ENCODE measurements at regions not wholly inside any gene's neighbourhood (a gene's known extent, or its start where the extent isn't known, plus 50 kb on each side); places are given as distances from the start of the nearest gene placed in this dataset.

DNA sequence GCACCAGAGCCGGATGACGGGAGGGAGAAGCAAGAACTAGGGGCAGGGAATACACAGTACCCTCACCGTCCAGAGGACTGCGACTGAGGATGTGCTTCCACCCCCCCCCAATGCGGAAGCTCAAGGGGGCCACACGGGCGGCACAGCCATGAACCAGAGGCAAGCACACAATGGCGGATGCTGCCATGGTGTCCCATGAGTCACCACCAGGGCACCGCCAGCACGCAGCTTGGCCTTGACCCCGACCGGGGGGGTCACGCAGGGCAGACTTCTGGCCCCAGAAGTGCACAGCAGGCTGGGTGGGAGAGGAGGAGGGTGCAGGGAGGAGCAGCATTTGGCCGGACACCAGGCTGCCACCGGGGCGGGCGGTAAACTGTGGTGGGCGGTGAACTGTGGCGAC is 83.5 kb upstream of the ZNF254 start:
- no peaks in the 10 kb centered on the region for H3K36me3 Mint-ChIP-seq (ENCODE audit: insufficient read depth, unreplicated experiment)
- H3K36me3 ChIP-seq (ENCODE audit: control insufficient read depth, insufficient read depth, low read length) = no peaks in the 10 kb centered on the region
- ChIA-PET POLR2A (no interaction called here), CTCF (no interaction called here)
- H3K4me3 ChIP-seq (ENCODE audit: low read depth, low read length) = no peak overlapping the region
- H3K27ac Mint-ChIP-seq (ENCODE audit: unreplicated experiment) = no peak overlapping the region
- no peak overlapping the region for H3K4me3 Mint-ChIP-seq (ENCODE audit: unreplicated experiment)
- intact Hi-C loops (cut with micrococcal nuclease; ENCODE audit: unreplicated experiment) = no loop called here
- TF ChIP-seq, protein P1, sequence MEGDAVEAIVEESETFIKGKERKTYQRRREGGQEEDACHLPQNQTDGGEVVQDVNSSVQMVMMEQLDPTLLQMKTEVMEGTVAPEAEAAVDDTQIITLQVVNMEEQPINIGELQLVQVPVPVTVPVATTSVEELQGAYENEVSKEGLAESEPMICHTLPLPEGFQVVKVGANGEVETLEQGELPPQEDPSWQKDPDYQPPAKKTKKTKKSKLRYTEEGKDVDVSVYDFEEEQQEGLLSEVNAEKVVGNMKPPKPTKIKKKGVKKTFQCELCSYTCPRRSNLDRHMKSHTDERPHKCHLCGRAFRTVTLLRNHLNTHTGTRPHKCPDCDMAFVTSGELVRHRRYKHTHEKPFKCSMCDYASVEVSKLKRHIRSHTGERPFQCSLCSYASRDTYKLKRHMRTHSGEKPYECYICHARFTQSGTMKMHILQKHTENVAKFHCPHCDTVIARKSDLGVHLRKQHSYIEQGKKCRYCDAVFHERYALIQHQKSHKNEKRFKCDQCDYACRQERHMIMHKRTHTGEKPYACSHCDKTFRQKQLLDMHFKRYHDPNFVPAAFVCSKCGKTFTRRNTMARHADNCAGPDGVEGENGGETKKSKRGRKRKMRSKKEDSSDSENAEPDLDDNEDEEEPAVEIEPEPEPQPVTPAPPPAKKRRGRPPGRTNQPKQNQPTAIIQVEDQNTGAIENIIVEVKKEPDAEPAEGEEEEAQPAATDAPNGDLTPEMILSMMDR (IDR thresholded peaks at IDR 0.05; ENCODE audit: insufficient read depth in 1 of 2, low read depth in 1 of 2, low read length in 1 of 2, severe bottlenecking in 1 of 2, unreplicated experiment in 1 of 2) = no peak
- DNase-seq = no peak
- H3K9me3 ChIP-seq = no peaks in the 10 kb centered on the region
- H3K27me3 Mint-ChIP-seq (ENCODE audit: insufficient read depth, unreplicated experiment) = no peaks in the 10 kb centered on the region
- no peaks in the 10 kb centered on the region for H3K4me1 ChIP-seq
- no peaks in the 10 kb centered on the region for H3K27me3 ChIP-seq (replicated peaks; ENCODE audit: control insufficient read depth, insufficient read depth, low read length)
- no TSS peak for BruUV-seq (replicated peaks)
- no peaks in the 10 kb centered on the region for H3K4me1 Mint-ChIP-seq (ENCODE audit: low read depth, unreplicated experiment)
- peaks cover 23% of the 10 kb centered on the region for H3K9me3 Mint-ChIP-seq (ENCODE audit: unreplicated experiment)

DNA sequence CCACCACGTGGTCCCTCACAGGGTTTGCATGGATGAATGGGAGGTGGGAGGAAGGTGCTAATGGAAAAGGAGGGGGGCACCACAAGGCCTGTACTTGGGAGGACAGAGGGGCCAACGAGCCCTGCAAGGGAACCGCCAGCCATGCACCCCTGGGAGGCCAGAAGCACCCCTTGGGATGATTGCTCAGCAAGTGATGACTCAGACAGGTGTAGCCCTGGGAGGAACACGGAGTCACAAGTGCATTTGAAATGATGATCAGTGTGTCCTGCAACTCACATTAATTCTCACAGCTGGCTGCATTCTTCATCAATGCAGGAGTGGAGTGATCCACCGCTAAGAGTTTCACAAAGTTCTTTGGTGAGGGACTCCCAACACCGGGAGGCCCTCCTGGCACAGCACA is 82.8 kb upstream of the ZNF254 start:
- Mint-ChIP-seq H3K36me3 (ENCODE audit: insufficient read depth, unreplicated experiment) (no peaks in the 10 kb centered on the region), H3K27me3 (ENCODE audit: insufficient read depth, unreplicated experiment) (no peaks in the 10 kb centered on the region), H3K4me3 (ENCODE audit: unreplicated experiment) (no peak overlapping the region), H3K4me1 (ENCODE audit: low read depth, unreplicated experiment) (no peaks in the 10 kb centered on the region), H3K27ac (ENCODE audit: unreplicated experiment) (no peak overlapping the region), H3K9me3 (ENCODE audit: unreplicated experiment) (peaks cover 23% of the 10 kb centered on the region)
- Histone ChIP-seq H3K9me3 (no peaks in the 10 kb centered on the region), H3K4me3 (ENCODE audit: low read depth, low read length) (no peak overlapping the region), H3K4me1 (no peaks in the 10 kb centered on the region), H3K36me3 (ENCODE audit: control insufficient read depth, insufficient read depth, low read length) (no peaks in the 10 kb centered on the region), H3K27me3 (replicated peaks; ENCODE audit: control insufficient read depth, insufficient read depth, low read length) (no peaks in the 10 kb centered on the region)
- ChIA-PET CTCF (no interaction called here), POLR2A (no interaction called here)
- TF ChIP-seq, protein P1 (IDR thresholded peaks at IDR 0.05; ENCODE audit: insufficient read depth in 1 of 2, low read depth in 1 of 2, low read length in 1 of 2, severe bottlenecking in 1 of 2, unreplicated experiment in 1 of 2) = no peak
- intact Hi-C loops (cut with micrococcal nuclease; ENCODE audit: unreplicated experiment) = no loop called here
- no TSS peak for BruUV-seq (replicated peaks)
- no peak for DNase-seq

DNA sequence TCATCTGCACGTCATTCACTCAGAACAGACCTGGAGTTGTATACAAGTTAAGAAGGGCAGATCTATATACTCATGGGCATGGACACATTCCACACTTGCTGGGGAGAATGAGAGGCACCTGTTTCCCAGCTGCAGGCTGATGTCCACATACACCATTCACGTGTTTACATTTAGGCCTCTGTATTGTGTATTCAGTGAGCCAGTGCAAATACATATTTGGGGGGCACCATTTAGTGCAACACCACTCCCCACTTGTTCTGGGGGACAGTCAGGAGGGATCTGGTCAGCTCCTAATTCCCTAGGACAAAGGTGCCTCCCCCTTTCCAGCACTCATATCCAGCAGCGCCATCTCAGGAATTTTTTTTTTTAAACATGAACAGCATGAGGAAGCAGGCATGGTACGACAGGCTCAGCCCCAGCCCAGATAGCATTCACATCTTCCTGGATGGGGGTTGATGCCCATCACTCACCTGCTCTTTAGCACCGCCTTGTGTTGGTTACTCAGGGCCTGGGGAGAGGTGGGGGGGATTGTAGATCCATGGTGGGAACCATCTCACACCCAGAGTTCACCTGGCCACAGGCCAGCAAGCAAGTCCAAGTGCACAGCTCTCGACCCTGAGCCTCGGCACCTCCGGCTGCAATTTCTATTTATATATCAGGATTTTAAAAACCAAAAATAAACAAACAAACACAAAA is 56.9 kb upstream of the ZNF254 start:
- intact Hi-C loops (cut with micrococcal nuclease; ENCODE audit: unreplicated experiment) = loop anchor here (5.0 kb wide), 2 partner anchors 112 to 127 kb away; no protein-coding TSS in a partner anchor
- Histone ChIP-seq H3K4me3 (ENCODE audit: low read depth, low read length) (no peak overlapping the region), H3K36me3 (ENCODE audit: control insufficient read depth, insufficient read depth, low read length) (no peaks in the 10 kb centered on the region), H3K4me1 (no peaks in the 10 kb centered on the region), H3K27me3 (replicated peaks; ENCODE audit: control insufficient read depth, insufficient read depth, low read length) (no peaks in the 10 kb centered on the region), H3K9me3 (no peaks in the 10 kb centered on the region)
- DNase-seq = no peak
- Mint-ChIP-seq H3K4me1 (ENCODE audit: low read depth, unreplicated experiment) (no peaks in the 10 kb centered on the region), H3K27me3 (ENCODE audit: insufficient read depth, unreplicated experiment) (no peaks in the 10 kb centered on the region), H3K9me3 (ENCODE audit: unreplicated experiment) (no peaks in the 10 kb centered on the region), H3K27ac (ENCODE audit: unreplicated experiment) (no peak overlapping the region), H3K36me3 (ENCODE audit: insufficient read depth, unreplicated experiment) (peaks cover 19% of the 10 kb centered on the region), H3K4me3 (ENCODE audit: unreplicated experiment) (no peak overlapping the region)
- POLR2A ChIA-PET = no interaction called here
- CTCF ChIA-PET = no interaction called here
- TF ChIP-seq, protein P1 (IDR thresholded peaks at IDR 0.05; ENCODE audit: insufficient read depth in 1 of 2, low read depth in 1 of 2, low read length in 1 of 2, severe bottlenecking in 1 of 2, unreplicated experiment in 1 of 2) = no peak
- BruUV-seq (replicated peaks) = no TSS peak

Measured in Caco-2 (cell line).